ENCODE measurements at regions not wholly inside any gene's neighbourhood (a gene's known extent, or its start where the extent isn't known, plus 50 kb on each side); places are given as distances from the start of the nearest gene placed in this dataset.

DNA sequence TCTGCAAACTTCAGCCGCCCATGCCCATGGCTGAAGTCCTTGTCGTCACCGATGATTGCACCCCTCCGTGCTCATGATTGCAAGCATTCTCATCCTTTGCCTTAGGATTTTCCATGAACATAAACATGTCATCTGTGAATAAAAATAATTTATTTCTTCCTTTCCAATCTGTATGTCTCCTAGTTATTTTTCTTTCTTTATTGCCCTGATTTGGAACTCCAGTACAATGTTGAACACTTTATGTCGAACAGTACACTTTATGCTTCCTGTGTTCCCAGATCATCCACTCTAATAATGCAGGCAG, 170.9 kb upstream of the SYT6 start:
- Mint-ChIP-seq H3K27me3 (peaks cover 13 to 21% (median 17%) of the 10 kb centered on the region in 3 donors), H3K4me3 (no peak overlapping the region), H3K36me3 (no peaks in the 10 kb centered on the region), H3K9me3 (no peaks in the 10 kb centered on the region), H3K27ac (no peak overlapping the region), H3K4me1 (no peaks in the 10 kb centered on the region)
- ATAC-seq (ENCODE audit: low read depth in 2 of 2) (no peak), DNase-seq (no peak)

DNA sequence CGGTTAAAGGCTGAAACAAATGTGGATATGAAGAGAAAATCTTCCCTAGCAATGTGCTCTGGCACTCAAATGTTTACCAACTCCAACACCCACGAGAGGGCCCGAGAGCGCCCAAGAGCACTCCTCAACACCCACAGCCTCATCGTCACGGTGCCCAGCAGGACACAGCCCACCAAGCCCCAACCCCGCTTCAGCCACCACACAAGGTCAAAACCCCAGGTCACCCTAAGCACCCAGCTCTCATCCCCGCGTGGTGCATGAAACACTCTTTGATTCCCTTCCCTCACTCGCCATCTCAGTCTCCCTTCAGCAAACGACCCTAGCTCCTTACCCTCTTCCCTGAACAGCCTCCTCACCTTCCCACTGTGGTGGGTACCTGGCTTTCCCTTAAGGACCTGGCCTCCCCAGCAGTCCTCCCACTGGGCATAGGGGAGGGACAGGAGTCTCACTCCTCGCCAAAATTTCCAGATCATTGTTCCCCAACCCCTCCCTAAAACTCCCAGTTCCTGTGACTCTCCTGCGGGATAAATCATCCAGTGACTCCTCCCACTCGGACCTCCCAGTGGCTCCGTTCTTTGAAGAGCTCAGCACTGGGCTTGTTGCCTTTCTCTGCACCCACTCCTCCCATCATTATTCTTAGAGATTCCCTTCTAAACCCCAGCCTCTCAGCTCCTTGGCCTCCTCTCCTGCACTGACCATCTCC, 170.4 kb upstream of the SYT6 start:
- no peak for DNase-seq
- no peak overlapping the region for H3K27ac Mint-ChIP-seq
- no peaks in the 10 kb centered on the region for H3K36me3 Mint-ChIP-seq
- H3K4me1 Mint-ChIP-seq = no peaks in the 10 kb centered on the region
- no peak for ATAC-seq (ENCODE audit: low read depth in 2 of 2)
- H3K4me3 Mint-ChIP-seq = no peak overlapping the region
- no peaks in the 10 kb centered on the region for H3K9me3 Mint-ChIP-seq
- H3K27me3 Mint-ChIP-seq = peaks cover 10 to 19% (median 15%) of the 10 kb centered on the region in 3 donors

DNA sequence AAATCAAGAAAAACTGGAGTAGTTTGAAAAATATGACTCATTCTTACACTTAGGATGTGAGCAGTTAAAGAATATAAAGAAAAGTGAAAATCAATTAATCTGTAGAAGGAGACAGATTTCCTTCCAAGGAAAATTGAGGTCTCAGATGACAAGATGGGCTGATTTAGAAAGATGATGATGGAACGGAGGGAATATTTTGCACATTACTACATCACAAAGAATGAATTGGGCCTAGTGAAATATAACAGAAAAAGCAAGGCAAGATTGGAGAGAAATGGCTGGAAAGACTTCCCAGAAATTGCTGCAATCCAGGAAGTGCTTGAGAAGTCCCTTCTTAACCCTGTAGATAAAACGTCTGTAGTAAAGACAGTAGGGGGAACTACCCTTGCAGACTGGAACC, 169.1 kb upstream of the SYT6 start:
- ATAC-seq (ENCODE audit: low read depth in 2 of 2) (no peak), DNase-seq (no peak)
- no peak overlapping the region for H3K4me3 Mint-ChIP-seq
- no peaks in the 10 kb centered on the region for H3K9me3 Mint-ChIP-seq
- no peaks in the 10 kb centered on the region for H3K4me1 Mint-ChIP-seq
- H3K27ac Mint-ChIP-seq = no peak overlapping the region
- peaks cover 5 to 13% (median 12%) of the 10 kb centered on the region in 3 donors for H3K27me3 Mint-ChIP-seq
- H3K36me3 Mint-ChIP-seq = no peaks in the 10 kb centered on the region

DNA sequence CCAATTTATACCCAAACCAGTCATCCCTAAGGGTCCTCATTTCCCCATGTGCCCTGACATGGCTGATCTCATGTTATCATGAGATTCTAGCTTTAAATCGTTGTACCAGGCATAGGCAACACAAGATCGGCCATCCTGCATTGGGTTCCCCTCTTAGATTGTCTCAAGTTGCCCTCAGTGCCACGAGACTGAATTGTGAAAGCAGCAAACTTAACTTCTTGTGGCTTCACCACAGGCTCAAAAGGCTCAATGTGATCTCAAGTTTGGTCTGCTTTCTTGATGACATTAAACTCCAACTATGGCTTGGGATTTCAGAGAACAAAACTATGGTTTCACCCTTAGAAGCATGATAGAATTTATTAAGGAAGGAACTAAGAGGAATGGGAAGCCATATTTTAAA, 168.5 kb upstream of the SYT6 start:
- DNase-seq = no peak
- no peaks in the 10 kb centered on the region for H3K4me1 Mint-ChIP-seq
- H3K4me3 Mint-ChIP-seq = no peak overlapping the region
- peaks cover 10 to 13% (median 11%) of the 10 kb centered on the region in 3 donors for H3K27me3 Mint-ChIP-seq
- no peaks in the 10 kb centered on the region for H3K36me3 Mint-ChIP-seq
- no peak overlapping the region for H3K27ac Mint-ChIP-seq
- ATAC-seq (ENCODE audit: low read depth in 2 of 2) = no peak
- peaks cover 0 to 2% (median 0%) of the 10 kb centered on the region in 7 donors for H3K9me3 Mint-ChIP-seq

DNA sequence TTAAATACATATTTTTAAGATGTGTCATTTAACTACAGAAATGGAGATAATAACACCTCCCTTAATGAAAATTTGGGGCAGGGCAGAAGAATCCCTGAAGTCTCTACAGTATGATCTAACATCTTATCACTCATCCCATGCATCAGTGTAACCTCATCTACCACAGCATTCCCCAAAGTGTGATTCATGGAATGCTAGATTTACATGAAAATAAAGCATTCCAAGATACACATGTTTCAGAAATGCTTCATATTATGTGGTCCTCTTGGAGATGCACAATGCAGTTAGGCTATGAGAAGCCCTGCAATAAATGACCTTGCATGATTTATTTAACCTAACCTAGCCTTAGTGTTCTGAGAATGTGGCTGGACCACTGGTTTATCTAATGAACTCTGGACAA, 166.9 kb upstream of the SYT6 start:
- Mint-ChIP-seq H3K4me1 (no peaks in the 10 kb centered on the region), H3K36me3 (no peaks in the 10 kb centered on the region), H3K27me3 (peaks cover 6 to 13% (median 11%) of the 10 kb centered on the region in 3 donors), H3K9me3 (peaks cover 0 to 2% (median 0%) of the 10 kb centered on the region in 7 donors), H3K27ac (no peak overlapping the region), H3K4me3 (no peak overlapping the region)
- DNase-seq = no peak
- ATAC-seq (ENCODE audit: low read depth in 2 of 2) = no peak

DNA sequence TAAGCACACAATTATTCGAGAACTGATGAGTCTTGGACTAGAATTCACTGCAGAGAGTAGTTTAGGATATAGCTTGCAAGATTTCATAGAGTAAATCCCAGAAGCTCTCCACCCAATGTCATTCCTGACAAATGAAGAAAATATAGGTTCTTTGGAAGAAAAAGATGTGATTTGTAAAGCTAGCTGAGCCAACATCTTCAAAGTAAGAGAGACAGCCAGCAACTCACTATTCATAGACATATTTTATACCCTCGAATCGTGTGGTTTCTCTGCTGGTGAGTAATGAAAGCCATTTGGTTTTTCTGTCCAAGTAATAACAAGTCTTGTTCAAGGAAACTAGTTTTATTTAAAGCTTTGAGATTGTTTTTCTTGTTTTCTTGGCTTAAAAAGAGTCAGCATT, 165.7 kb upstream of the SYT6 start:
- H3K9me3 Mint-ChIP-seq = peaks cover 0 to 2% (median 0%) of the 10 kb centered on the region in 7 donors
- no peak overlapping the region for H3K4me3 Mint-ChIP-seq
- H3K4me1 Mint-ChIP-seq = no peaks in the 10 kb centered on the region
- no peak overlapping the region for H3K27ac Mint-ChIP-seq
- H3K36me3 Mint-ChIP-seq = no peaks in the 10 kb centered on the region
- no peak for DNase-seq
- peaks cover 7 to 11% (median 8%) of the 10 kb centered on the region in 3 donors for H3K27me3 Mint-ChIP-seq
- ATAC-seq (ENCODE audit: low read depth in 2 of 2) = no peak

DNA sequence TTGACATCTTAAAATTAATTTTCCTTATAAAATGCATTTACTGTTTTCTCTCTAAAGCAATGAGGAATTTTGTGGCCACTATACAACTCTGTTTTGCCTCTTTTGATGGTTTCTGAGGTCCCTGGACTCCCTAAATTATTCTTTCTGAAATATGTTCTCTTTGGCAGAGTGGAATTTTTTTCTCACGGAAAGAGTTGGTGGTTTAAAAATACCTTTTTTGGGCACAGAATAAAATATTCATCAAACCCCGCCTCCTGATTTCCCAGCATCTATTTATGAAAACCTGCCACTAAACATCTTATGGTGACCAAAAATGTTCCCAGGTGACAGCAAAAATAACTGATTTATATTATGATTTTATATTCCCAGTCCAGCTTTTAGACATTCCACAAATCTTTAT, 165.3 kb upstream of the SYT6 start:
- no peak overlapping the region for H3K4me3 Mint-ChIP-seq
- H3K4me1 Mint-ChIP-seq = no peaks in the 10 kb centered on the region
- H3K27me3 Mint-ChIP-seq = peaks cover 8 to 11% (median 8%) of the 10 kb centered on the region in 3 donors
- ATAC-seq (ENCODE audit: low read depth in 2 of 2) (no peak), DNase-seq (no peak)
- no peaks in the 10 kb centered on the region for H3K36me3 Mint-ChIP-seq
- H3K27ac Mint-ChIP-seq = no peak overlapping the region
- peaks cover 0 to 2% (median 0%) of the 10 kb centered on the region in 7 donors for H3K9me3 Mint-ChIP-seq

DNA sequence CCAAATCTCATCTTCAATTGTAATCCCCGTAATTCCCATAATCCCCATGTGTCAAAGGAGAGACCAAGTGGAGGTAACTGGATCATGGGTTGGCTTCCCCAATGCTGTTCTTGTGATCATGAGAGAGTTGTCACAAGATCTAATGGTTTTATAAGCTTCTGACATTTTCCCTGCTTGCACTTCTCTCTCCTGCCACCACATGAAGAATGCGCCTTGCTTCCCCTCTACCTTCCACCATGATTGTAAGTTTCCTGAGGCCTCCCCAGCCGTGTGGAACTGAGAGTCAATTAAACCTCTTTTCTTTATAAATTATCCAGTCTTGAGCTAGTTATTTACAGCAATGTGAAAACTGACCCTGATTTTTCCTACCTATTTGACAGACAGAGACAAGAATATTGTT, 162.5 kb upstream of the SYT6 start:
- no peaks in the 10 kb centered on the region for H3K4me1 Mint-ChIP-seq
- no peak for ATAC-seq (ENCODE audit: low read depth in 2 of 2)
- peak overlapping the region in 1 of 6 donors; percentile 55 for H3K27ac Mint-ChIP-seq
- no peak for DNase-seq
- H3K9me3 Mint-ChIP-seq = peaks cover 0 to 5% (median 0%) of the 10 kb centered on the region in 7 donors
- H3K27me3 Mint-ChIP-seq = peaks cover 7 to 22% (median 19%) of the 10 kb centered on the region in 3 donors
- no peak overlapping the region for H3K4me3 Mint-ChIP-seq
- no peaks in the 10 kb centered on the region for H3K36me3 Mint-ChIP-seq

DNA sequence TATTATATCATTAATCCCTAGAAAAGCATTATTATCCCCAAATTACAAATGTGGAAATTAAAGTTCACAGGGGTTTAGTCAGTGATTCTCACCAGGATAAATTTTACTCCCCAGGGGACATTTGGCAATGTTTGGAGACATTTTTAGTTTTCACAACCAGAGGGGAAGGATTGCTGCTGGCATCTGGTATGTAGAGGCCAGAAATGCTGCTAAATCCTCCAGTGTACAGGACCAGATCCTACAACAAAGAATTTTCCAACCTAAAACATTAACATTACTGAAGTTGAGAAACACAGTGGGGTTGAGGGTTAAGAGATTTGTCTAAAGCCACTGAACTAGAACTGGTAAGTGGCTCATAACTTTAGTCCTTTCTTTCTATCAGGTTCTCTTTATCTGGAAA, 162.0 kb upstream of the SYT6 start:
- Mint-ChIP-seq H3K27ac (no peak overlapping the region), H3K27me3 (peaks cover 7 to 22% (median 15%) of the 10 kb centered on the region in 3 donors), H3K4me3 (no peak overlapping the region), H3K4me1 (no peaks in the 10 kb centered on the region), H3K36me3 (no peaks in the 10 kb centered on the region), H3K9me3 (peaks cover 0 to 8% (median 0%) of the 10 kb centered on the region in 7 donors)
- no peak for DNase-seq
- ATAC-seq (ENCODE audit: low read depth in 2 of 2) = no peak

DNA sequence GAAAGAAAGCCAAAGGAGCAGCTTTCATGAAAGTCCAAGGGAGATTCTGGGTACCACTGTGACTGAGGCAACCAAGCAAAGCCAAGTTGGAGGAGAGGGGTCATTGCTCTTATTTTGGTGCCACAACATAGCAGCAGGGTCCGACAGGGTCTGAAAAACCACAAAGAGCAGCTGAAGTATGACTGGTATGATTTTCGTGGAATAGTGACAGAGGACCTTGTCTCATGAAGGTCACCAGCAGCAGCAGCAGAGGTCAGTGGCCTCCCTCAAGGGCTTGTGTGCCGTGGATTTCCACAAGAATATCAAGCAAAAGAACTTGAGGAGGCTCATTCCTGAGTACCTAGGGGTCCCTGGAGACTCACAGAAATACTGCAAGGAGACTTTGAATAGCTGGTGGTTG, 160.9 kb upstream of the SYT6 start:
- Mint-ChIP-seq H3K4me3 (no peak overlapping the region), H3K4me1 (no peaks in the 10 kb centered on the region), H3K9me3 (peaks cover 0 to 11% (median 0%) of the 10 kb centered on the region in 7 donors), H3K27me3 (peaks cover 7 to 22% (median 14%) of the 10 kb centered on the region in 3 donors), H3K36me3 (no peaks in the 10 kb centered on the region), H3K27ac (no peak overlapping the region)
- ATAC-seq (ENCODE audit: low read depth in 2 of 2) (no peak), DNase-seq (no peak)

DNA sequence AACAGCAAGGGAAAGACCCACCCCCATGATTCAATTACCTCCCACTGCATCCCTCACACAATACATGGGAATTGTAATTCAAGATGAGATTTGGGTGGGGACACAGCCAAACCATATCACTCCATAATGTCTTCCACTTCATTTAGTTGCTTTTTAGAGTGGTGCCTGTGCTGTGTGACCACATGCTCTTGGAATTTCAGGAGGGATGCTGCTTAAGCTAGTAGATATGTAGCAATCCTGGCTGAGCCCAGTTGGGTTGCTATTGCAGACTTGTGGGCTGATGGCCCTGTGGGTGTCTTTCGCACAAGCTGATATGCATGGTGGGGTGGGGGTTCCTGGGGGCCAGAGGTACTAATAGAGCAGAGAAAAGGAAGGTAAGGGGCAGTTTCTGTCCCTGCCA, 160.4 kb upstream of the SYT6 start:
- H3K9me3 Mint-ChIP-seq = peaks cover 0 to 11% (median 0%) of the 10 kb centered on the region in 7 donors
- peak overlapping the region in 1 of 6 donors; percentile 62 for H3K27ac Mint-ChIP-seq

DNA sequence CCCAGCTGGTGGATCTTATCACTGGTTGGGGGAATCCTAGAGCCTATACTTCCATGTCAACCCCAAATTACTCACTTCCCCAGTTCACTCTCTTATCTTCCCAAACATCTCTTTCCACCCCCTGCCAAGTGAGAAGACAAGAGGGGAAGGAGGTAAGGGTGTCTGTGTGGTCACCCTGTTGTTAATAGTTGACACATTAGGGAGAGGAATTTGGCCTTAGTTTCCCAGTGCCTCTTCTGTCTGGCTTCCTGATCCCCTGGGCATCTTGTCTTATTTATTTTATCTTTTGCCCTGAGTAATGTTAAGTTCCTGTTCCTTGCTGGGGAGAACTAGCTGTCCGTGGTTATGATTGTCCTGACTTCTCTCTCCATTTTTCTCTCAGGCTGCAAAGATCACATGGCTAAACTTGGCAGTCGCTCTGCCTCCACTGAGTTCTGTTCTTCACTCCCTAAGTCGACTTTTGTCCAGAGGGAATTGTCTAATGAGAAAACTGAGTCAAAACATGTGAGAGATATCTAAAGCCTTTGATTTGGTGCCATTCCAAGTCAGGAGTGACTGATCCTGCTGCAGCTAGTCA, 157.1 kb upstream of the SYT6 start:
- no peak overlapping the region for H3K27ac Mint-ChIP-seq

More for the DNA sequence above, 160.4 kb upstream of the SYT6 start:
- H3K4me1 Mint-ChIP-seq = no peaks in the 10 kb centered on the region
- H3K27me3 Mint-ChIP-seq = peaks cover 7 to 22% (median 14%) of the 10 kb centered on the region in 3 donors
- no peaks in the 10 kb centered on the region for H3K36me3 Mint-ChIP-seq
- DNase-seq = no peak
- H3K4me3 Mint-ChIP-seq = no peak overlapping the region
- no peak for ATAC-seq (ENCODE audit: low read depth in 2 of 2)

DNA sequence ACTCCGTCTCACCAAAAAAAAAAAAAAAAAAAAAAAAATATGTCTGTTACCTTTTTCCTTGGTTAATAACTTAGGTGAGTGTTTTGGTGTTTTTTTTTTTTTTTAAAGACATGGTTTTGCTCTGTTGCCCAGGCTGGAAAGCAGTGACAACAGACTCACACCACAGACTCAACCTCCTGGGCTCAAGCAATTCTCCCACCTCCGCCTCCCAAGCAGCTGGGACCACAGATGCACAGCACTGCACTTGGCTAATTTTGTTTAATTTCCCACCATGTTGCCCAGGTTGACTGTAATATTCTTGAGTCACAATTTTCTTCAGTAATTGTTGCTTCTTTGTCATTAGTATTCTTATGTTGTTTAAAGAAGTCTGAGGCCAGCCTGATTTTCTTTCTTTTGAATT, 149.2 kb upstream of the SYT6 start:
- Mint-ChIP-seq H3K9me3 (peaks cover 0 to 7% (median 2%) of the 10 kb centered on the region in 7 donors), H3K36me3 (no peaks in the 10 kb centered on the region), H3K4me1 (no peaks in the 10 kb centered on the region), H3K27me3 (peaks cover 24 to 41% (median 34%) of the 10 kb centered on the region in 3 donors), H3K4me3 (no peak overlapping the region), H3K27ac (no peak overlapping the region)
- no peak for ATAC-seq (ENCODE audit: low read depth in 2 of 2)
- no peak for DNase-seq

More for the DNA sequence above, 157.1 kb upstream of the SYT6 start:
- Mint-ChIP-seq H3K27me3 (peaks cover 14 to 25% (median 20%) of the 10 kb centered on the region in 3 donors), H3K36me3 (no peaks in the 10 kb centered on the region), H3K9me3 (peaks cover 0 to 13% (median 10%) of the 10 kb centered on the region in 7 donors), H3K4me3 (no peak overlapping the region), H3K4me1 (no peaks in the 10 kb centered on the region)
- DNase-seq = no peak
- no peak for ATAC-seq (ENCODE audit: low read depth in 2 of 2)

DNA sequence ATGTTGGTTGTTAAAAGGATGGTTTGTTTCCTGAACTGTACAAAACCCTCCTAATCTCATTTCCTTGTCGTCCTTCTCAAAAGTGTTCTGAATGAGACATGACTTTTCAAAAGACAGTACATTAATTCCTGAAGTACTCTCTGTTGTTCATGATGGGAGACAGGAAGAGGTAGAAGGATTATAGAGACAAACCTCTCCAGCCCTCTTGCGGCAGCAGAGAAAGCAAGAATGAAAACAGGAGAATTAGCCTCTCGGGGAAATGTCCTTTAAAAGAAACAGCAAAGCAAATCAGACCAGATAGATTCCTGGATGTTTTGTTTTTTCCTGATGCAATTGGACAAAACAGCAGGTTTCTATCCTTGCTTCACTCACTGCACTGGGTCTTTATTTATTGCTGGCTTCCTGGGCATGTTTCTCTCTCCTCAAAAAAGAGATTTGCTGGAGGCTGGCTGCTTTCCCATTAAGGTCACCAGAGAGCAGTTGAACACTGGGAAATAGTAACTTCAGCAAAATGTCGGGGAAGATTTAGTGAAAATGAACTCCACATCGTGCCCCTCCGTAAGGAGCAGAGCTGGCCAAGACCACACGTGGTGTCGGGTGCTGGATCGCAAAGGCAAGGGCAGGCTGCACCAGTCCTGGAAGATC, 145.8 kb upstream of the SYT6 start:
- Mint-ChIP-seq H3K9me3 (no peaks in the 10 kb centered on the region), H3K27ac (no peak overlapping the region), H3K36me3 (no peaks in the 10 kb centered on the region), H3K27me3 (peaks cover 14 to 23% (median 20%) of the 10 kb centered on the region in 3 donors), H3K4me1 (no peaks in the 10 kb centered on the region), H3K4me3 (no peak overlapping the region)
- DNase-seq (no peak), ATAC-seq (ENCODE audit: low read depth in 2 of 2) (no peak)
